ENCODE measurements at regions not wholly inside any gene's neighbourhood (a gene's known extent, or its start where the extent isn't known, plus 50 kb on each side); places are given as distances from the start of the nearest gene placed in this dataset.
"Not testable (repeated sequence)": the region's sequence is repeated elsewhere in the genome, so short reads cannot be mapped to it uniquely, and the experiment has no call there.

DNA sequence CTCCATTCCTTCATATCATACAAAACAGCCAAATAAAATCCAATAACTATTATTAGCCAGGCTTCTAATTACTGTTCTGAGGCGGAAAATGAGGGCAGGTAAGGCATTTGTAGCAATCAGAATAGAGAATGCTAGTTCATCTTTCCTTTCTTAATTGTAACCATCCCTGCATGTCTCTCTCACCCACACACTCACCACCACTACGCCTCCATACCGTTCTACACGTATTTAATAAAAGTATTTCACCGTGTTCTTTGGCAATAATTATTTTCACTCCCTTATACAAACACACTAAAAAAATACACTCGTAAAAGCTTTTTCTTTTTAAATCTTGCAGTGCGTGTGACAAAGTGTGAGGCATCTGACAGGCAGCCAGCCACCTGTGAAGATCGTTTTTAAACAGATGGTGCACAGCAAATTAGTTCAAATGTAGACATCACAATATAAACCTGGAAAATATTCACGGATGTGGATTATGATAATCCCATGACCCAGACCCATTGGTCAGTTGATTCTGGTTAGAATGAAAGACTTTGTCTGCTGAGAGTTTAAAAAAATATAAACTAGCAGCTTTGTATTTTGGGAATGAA, 653.6 kb downstream of the REEP3 start:
- in situ Hi-C loops (cut with MboI; ENCODE audit: low sequenced_read_pairs), result no loop called here

DNA sequence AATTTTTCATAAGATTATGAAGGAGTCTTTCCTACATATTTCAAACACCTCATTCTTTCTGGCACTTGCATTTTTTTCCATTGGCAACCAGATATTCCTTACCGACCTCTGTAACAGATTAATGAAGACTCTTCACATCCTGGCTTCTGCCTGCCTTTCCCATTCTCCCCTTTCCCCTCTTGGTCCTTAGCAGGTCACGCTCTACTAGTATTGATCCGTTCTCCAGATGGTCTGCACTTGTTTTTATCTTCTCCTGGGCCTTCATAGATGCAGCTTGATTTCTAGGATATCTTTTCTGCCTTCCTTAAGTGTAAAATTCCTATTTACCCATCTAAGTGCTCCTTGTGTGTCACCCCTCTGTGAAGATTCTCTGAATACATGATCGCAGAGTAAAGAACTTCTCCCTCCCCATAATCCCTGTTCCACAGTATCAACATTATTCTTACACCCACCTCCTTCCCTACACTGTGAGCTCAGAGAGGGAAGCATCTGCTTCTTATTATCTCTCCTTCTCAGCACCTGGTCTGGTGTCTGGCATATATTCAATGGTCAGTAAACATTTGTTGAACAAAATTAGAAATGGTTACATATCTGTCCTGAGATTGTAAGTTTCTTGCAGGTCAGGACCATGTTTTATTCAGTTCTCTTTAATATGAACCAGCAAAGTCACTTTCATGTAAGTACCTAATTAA, 654.2 kb downstream of the REEP3 start:
- in situ Hi-C loops (cut with MboI; ENCODE audit: low sequenced_read_pairs), result no loop called here

DNA sequence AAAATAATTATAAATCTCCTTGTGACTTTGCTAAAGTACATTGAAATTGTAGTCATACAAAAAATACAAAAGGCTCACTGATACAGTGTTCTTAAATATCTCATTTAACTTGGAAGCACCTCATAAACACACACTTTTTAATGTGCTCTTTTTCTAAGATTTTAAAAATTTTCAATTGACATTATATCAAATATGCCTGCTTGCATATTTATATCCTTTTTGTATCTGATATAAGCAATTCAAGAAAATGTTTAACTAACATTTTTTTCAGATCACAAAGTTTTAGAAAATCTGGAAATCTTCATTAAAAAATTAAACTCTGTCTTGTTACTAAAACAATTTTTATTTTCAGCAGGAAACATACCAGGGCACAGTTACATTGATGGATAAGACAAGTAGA, 661.5 kb downstream of the REEP3 start:
- in situ Hi-C loops (cut with MboI; ENCODE audit: low sequenced_read_pairs), result no loop called here

DNA sequence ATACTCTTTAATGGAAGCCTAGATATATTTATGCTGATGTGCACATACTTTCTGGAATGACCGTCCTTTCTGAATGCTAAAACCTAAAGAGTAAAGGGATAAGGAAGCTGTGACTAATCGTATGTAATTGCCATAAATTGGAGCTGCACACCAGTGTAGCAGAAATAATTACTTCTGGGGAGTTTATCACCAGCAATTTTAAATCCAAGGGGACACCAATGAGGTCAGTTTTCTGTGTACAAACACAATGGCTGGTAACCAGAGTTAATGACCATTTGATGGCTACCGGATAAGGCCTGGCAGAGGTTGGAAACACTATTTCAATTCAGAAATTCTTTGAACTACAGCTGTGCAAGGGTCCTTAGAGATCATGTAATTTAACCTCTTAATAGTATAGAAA, 670.1 kb downstream of the REEP3 start:
- in situ Hi-C loops (cut with MboI; ENCODE audit: low sequenced_read_pairs), result no loop called here

DNA sequence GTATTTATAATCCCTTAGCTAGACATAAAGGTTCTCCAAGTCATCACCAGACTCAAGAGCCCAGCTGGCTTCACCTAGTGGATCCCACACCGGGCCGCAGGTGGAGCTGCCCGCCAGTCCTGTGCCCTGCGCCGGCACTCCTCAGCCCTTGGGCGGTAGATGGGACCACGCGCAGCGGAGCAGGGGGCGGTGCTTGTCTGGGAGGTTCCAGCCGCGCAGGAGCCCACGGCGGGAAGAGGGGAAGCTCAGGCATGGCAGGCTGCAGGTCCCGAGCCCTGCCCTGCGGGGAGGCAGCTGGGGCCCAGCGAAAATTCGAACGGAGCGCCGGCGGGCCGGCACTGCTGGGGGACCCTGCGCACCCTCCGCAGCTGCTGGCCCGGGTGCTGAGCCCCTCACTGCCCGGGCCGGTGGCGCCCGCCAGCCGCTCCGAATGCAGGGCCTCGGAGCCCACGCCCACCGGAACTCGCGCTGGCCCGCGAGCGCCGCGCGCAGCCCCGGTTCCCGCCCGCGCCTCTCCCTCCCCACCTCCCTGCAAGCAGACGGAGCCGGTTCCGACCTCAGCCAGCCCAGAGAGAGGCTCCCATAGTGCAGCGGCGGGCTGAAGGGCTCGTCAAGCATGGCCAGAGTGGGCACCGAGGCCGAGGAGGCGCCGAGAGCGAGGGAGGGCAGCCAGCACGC, 675.6 kb downstream of the REEP3 start:
- in situ Hi-C loops (cut with MboI; ENCODE audit: low sequenced_read_pairs), result no loop called here

DNA sequence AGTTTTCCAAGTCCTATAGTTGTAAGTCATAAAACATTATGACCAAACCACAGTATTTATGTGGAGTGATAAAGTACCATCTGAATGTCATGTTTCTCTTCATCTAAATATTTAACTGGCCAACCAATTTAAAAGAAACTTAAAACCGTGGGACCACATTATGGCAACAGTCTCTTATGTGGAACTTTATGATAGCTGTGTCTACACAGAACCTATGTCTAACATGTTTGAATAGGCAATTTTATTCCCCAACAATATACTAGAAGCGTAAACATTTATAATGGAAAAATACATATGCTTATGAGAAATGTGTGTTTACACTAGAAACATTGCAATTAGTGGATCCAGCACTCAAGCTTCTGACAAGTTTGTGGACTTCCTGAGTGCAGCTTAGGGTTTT, 680.7 kb downstream of the REEP3 start:
- in situ Hi-C loops (cut with MboI; ENCODE audit: low sequenced_read_pairs), result no loop called here

DNA sequence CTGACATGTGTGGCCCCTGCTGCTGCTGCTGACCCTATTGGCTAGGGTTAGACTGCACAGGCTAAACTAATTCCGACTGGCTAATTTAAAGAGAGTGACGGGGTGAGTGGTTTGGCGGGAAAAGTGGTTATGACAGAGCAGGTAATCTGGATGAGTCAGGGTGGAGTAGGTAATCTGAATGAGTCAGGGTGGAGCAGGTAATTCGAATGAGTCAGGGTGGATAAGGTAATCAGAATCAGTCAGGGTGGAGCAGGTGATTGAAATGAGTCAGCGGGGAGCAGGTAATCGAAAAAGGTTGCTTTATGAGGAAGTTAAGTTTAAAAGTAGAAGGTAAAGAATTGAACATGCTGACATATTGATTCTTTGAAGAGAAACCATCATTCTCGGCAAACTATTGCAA, 683.3 kb downstream of the REEP3 start:
- in situ Hi-C loops (cut with MboI; ENCODE audit: low sequenced_read_pairs), result not testable (repeated sequence)

DNA sequence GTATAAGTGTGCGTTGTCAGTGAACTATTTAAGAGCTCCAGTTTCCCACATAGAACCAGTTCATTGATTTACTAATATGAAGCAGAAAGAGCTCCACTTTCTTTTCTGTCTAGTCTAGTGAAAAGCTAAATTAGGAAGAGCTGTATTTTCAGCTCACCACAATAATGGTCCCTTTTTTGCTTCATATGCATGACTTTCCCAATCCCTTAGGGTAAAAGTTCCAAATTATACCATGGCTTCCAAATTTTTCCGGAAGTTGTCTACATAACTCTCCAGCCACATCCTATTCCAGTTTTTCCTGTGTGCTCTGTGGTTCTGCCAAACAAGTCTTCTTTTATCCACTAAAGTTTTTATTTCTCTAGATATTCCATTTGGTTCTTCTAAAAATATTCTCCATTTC, 685.2 kb downstream of the REEP3 start:
- in situ Hi-C loops (cut with MboI; ENCODE audit: low sequenced_read_pairs), result no loop called here

DNA sequence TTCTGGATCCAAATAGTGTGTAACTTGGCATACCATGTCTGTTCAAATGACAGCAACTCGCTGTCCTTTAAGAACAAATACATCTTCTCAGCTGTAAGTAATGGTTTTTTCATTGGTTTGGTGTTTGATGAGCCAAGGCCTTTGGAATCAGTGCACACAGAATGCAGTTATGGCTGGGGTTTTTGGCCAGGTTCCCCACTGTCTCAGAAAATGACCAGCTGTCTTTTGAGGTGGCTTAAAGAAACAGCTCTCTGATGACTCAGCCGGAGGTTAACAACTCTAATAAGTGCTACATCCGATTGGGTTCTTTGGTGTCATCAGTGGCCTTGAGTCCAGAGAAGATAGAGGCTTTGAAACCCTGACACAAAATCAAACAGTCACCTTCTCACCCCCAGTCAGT, 688.4 kb downstream of the REEP3 start:
- in situ Hi-C loops (cut with MboI; ENCODE audit: low sequenced_read_pairs), result no loop called here

DNA sequence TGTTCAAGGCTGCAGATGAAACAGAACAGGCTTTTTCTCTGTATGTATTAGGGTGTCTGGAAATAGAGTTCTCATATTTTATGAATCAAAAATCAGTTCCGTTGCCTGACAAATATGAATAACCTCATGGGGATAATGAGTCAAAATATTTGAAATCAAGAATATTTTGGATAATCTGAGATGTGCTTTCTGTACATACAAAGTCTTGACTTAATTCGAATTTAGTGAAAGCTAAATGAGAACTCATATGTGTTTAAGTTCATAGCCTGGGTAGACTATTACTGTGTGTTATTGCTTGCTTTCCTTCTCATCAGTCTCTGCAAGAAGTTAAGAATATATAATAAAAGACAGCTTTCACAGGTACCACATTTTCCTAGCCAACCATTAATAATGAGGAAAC, 689.0 kb downstream of the REEP3 start:
- in situ Hi-C loops (cut with MboI; ENCODE audit: low sequenced_read_pairs), result no loop called here

DNA sequence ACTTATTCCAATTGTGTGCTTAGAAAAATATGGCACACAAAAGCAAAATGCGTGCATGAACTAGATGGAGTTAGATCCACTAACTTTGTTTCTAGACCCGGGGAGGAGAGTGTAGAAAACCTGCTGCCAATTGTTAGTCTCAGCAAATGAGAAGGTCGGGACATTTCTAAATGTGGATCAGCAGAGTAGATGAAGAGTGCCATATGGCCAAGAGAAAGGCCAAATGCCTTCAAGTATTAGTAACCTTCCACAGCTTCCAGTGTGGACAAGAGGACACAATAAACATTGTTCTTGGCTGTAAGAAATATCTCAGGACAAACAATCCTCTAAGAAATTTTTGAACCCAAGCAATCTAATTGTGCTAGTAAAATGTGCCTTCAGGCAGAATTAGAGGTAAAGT, 690.3 kb downstream of the REEP3 start:
- in situ Hi-C loops (cut with MboI; ENCODE audit: low sequenced_read_pairs), result no loop called here

DNA sequence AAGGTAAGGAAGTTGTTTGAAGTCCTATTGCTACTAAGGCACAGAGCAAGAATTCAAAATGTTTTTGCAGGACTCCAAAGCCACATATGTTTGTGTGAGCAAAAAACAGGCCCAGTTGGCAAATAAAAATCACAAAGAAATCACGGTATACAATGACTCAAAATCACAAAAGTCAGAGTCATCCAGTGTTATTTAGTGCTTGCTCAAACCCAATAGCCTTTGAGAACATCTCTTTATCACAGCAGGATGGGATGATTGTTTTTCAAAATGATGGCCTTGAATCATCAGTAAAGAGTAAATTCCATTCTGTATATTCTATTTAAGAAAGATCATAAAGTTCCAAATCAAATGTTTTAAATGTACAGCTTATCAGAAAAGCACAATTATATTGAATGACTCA, 693.9 kb downstream of the REEP3 start:
- in situ Hi-C loops (cut with MboI; ENCODE audit: low sequenced_read_pairs), result no loop called here

DNA sequence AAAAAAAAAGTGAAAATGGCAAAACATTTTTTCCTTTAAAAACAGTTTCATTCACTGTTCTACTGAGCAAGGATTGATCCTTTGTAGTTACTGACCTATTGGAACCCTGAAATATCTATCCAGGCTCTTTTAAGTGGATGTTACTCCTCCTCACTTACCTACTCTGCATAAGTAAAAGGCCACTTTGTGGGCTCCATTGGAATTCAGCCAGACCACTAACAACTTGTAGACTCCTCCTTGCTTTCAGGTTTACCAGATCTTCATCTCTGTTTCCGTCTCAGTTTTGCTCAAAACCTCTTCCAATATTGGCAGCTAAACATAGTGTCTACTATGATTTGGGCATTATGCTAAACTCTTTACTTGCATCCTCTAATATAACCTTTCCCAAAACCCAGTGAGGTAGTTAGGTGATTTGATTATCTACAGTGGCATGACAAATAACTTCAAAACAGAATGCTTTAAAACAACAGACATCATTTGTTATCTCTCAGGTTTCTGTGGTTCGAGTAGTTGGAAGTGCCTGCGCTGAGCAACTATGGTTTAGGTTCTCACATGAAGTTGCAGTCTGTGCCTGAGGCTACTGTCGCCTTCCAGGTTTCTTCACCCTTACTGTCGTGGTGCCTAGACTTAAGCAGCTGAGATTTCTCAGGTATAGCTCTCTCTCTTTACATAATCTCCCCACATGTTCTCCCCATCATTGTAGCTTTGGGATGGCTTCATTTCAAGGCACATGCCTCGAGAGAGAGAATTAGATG, 698.2 kb downstream of the REEP3 start:
- in situ Hi-C loops (cut with MboI; ENCODE audit: low sequenced_read_pairs), result no loop called here

DNA sequence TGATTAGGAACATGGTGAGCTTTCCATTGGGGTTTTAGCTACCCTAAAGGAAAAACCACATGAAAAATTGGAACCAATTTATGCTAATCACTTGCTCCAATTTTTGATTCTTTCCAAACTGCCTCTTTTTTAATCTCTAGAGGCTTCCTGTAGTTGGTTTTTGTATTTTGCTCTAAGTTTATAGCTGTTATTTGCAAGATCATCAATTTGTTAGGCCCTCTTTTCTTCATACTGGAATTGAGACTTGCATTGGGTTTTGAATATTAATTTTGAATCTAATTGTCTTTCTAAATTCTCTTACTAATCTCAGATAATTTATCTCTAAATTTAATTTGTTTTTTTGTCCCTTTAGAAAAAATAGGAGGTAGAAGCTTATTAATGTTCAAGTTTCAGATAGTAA, 713.3 kb downstream of the REEP3 start:
- in situ Hi-C loops (cut with MboI; ENCODE audit: low sequenced_read_pairs), result no loop called here

DNA sequence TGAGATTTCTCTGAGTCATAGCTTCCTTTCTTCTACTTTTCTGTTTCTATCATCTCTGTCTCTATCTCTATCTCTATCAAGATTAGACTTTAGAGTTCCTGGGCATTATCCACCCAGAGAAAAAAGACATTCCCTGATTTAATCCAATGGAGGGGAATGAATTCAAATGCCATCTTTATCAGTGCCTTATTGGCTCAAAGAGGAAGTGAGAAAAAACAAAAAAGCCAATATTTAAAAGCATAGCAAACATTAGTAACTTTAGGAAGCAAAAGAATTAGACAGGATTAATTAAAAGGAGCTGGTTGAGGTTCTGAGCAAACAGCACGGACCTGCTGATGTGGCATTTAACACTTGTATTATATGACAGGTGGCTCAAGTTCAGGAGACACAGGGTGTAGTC, 736.5 kb downstream of the REEP3 start:
- in situ Hi-C loops (cut with MboI; ENCODE audit: low sequenced_read_pairs), result no loop called here

DNA sequence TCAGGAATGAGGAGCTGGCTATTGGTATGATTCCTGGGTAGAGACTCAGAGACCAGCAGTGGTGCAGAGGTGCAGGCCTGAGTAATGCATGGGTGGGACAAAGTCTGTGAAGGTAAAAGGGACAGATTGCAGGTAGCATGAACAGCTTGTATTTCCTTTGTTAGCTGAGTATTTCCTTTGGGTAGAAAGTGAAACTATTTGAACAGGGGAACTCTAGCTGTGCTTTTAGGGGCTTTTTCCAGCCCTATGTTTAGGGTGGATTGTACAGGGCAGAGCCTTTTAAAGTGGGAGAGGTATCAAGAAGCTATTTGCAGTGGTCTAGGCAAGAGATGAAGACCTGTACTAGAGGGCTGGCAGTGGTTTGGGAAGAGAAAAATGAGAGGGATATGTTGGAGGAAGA, 739.9 kb downstream of the REEP3 start:
- in situ Hi-C loops (cut with MboI; ENCODE audit: low sequenced_read_pairs), result no loop called here

DNA sequence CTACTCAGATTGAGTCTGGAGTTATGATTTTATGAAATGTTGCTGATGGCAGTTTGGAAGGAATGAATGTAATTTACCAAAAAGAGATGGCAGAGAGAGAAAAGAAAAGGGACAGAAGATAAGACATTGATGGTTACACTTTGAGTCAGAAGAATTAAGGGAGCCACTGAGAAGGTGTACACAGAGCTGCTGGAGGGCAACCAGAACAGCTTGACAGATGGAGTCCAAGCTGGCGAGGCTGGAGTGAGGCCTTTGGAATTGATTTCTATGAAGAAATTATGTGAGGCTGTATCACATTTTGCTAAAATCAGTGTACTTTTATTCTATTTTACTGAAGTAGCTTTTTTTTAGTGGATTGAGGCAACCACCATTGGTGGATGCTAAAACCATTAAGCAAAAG, 740.5 kb downstream of the REEP3 start:
- in situ Hi-C loops (cut with MboI; ENCODE audit: low sequenced_read_pairs), result no loop called here

DNA sequence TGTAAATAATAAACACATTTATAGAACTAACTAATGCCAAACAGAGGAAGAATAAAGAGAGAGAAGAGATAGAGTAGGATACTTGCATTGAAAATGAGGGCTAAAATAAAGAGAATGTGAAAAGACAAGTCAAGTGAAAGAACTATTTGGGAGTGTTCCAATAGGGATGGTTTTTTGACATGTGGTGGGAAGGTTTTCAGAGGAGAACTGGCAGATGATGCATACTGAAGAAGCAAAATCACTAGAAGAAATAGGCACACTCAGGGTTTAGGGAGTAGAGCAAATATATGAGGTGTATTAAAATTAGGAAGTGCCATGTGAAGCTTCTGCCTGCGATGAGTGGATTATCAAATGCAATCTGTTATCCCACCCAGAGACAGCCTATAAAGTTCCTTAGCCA, 744.8 kb downstream of the REEP3 start:
- in situ Hi-C loops (cut with MboI; ENCODE audit: low sequenced_read_pairs), result no loop called here

DNA sequence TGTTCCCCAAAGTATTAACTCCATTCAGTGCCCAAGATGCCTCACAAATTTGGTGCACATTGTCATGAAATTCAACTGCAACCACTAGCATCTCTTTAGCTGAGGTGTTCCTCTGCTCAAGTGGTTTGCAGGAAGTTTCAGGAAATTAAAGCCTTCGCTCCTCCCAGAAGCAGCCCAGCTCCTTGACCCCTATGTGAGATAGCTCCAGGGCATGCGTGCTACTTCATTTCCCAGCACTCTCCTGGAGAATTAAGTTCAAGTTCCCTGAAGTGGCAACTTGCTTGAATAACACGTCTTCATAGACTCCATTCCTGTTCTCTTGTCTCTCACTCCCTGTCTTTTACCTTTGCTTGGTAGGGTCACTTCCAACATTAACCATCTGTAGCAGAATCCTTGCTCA, 750.3 kb downstream of the REEP3 start:
- in situ Hi-C loops (cut with MboI; ENCODE audit: low sequenced_read_pairs), result no loop called here

DNA sequence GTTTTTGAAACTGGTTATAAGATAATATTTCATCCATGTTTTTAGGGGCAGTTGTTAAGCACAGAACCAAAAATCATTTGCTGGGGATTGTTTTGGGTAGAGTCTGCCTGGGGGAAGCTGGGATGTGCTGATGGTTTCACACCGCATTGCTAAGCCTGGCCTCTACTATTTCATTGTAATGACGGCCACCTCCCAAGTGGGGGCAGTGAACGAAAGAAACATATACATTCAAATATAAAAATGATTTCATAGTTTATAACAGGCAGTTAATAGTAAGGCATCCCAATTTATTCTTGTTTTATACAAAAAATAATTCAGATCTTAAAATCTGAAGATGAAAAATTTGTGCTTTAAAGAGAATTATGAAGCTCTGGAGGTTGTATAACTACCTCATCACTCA, 750.8 kb downstream of the REEP3 start:
- in situ Hi-C loops (cut with MboI; ENCODE audit: low sequenced_read_pairs), result no loop called here

DNA sequence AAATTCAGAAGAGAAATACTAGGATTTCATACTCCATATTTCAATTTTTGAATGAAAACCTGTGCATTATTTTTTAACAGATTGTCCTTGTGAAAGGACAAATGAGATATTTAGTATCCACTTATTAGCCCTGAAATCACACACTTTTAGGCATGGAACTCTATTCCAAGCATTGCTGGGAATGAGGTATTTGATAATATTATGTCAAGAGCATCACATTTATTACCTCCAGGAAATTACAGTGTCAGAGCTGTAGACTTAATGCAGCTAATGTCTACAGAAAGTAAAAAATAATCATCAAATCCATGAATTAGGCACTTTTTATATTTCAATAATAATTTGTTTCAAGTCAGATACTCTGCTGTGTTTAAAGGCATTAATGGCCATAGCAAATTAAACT, 753.8 kb downstream of the REEP3 start:
- in situ Hi-C loops (cut with MboI; ENCODE audit: low sequenced_read_pairs), result no loop called here

DNA sequence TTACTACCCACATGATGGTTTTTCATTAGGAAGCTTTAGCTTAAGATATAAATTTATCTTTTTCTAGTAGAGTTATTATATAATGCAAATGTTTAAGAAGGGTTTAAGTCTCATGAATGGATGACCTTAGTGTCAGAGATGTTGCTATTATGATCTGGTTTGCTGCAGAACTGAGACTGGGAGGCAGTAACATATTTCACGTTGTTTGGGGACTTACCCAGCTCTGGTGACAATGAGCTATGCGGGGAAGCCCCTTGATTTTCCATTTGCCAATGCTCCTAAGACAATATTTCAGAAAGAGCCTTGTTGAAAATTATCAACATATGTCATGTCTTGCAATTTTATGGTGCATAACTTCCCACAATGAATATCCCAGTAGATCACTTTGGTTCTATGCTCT, 754.6 kb downstream of the REEP3 start:
- in situ Hi-C loops (cut with MboI; ENCODE audit: low sequenced_read_pairs), result no loop called here

All from HL-60/S4 (cell line).